GM23248 (cell line): ENCODE measurements at regions not wholly inside any gene's neighbourhood (a gene's known extent, or its start where the extent isn't known, plus 50 kb on each side); places are given as distances from the start of the nearest gene placed in this dataset.

Source experiments
- DNase-seq: peaks from one replicate; pipeline ENCODE4 v3.0.0-alpha.2; 2015
- H2AFZ ChIP-seq: fragments of 200-600 bp; sonication (generic); 2 replicates; pipeline ENCODE4 v1.6.1; 2016; ENCODE audit warnings: antibody characterized with exemption
- H3F3A ChIP-seq: fragments of 200-600 bp; sonication (generic); 2 replicates; pipeline ENCODE4 v1.6.1; 2016; ENCODE audit warnings: mild to moderate bottlenecking, antibody characterized with exemption, mixed run types; ENCODE audit not compliant: insufficient read depth
- H3K27ac ChIP-seq: fragments of 200-600 bp; sonication (generic); 2 replicates; pipeline ENCODE4 v1.5.1; 2016; ENCODE audit warnings: mild to moderate bottlenecking
- H3K27me3 ChIP-seq: fragments of 200-600 bp; sonication (generic); replicated peaks from 2 replicates; pipeline ENCODE4 v1.6.1; 2016; ENCODE audit warnings: mild to moderate bottlenecking; ENCODE audit not compliant: insufficient read depth
- H3K36me3 ChIP-seq: fragments of 200-600 bp; sonication (generic); 2 replicates; pipeline ENCODE4 v1.6.1; 2016; ENCODE audit warnings: low read depth, mild to moderate bottlenecking
- H3K4me1 ChIP-seq: fragments of 200-600 bp; sonication (generic); 2 replicates; pipeline ENCODE4 v1.6.1; 2016; ENCODE audit warnings: mild to moderate bottlenecking; ENCODE audit not compliant: insufficient read depth
- H3K4me2 ChIP-seq: fragments of 200-600 bp; sonication (generic); one replicate; pipeline ENCODE4 v1.6.1; 2016; ENCODE audit warnings: mild to moderate bottlenecking; ENCODE audit not compliant: unreplicated experiment
- H3K4me3 ChIP-seq: fragments of 200-600 bp; sonication (generic); 2 replicates; pipeline ENCODE4 v1.5.1; 2016; ENCODE audit warnings: mild to moderate bottlenecking
- H3K79me2 ChIP-seq: fragments of 200-600 bp; sonication (generic); 2 replicates; pipeline ENCODE4 v1.6.1; 2016; ENCODE audit warnings: mild to moderate bottlenecking; ENCODE audit not compliant: insufficient read depth
- H3K9ac ChIP-seq: fragments of 200-600 bp; sonication (generic); 2 replicates; pipeline ENCODE4 v1.6.1; 2016; ENCODE audit warnings: mild to moderate bottlenecking
- H3K9me2 ChIP-seq: fragments of 200-600 bp; sonication (generic); 2 replicates; pipeline ENCODE4 v1.6.1; 2016; ENCODE audit warnings: mixed run types, mild to moderate bottlenecking, moderate library complexity; ENCODE audit not compliant: insufficient read depth
- H3K9me3 ChIP-seq: fragments of 200-600 bp; sonication (generic); one replicate; pipeline ENCODE4 v1.6.1; 2017; ENCODE audit warnings: low read depth
- H4K20me1 ChIP-seq: fragments of 200-600 bp; sonication (generic); 2 replicates; pipeline ENCODE4 v1.6.0; 2016; ENCODE audit not compliant: insufficient read depth
- EZH2 ChIP-seq: fragments of 200-600 bp; sonication (generic); IDR thresholded peaks from 2 replicates; pipeline ENCODE4 v1.6.1; 2018; ENCODE audit warnings: antibody characterized with exemption, mild to moderate bottlenecking; ENCODE audit not compliant: insufficient read depth, poor library complexity, severe bottlenecking
- EZH2phosphoT487 ChIP-seq: fragments of 200-600 bp; sonication (generic); IDR thresholded peaks from 2 replicates; pipeline ENCODE4 v1.6.1; 2018; ENCODE audit warnings: antibody characterized with exemption, moderate library complexity, mild to moderate bottlenecking, low read depth; ENCODE audit not compliant: insufficient read depth
- WGBS, 2 experiments: methylation state at CpG; one replicate each; pipeline ENCODE4 v1.1.6; 2015 to 2017; ENCODE audit warnings: low lambda C conversion rate in 2 of 2, low coverage in 1 of 2; ENCODE audit errors: missing lambda C conversion rate in 2 of 2; 5-methylcytosine and 5-hydroxymethylcytosine counted together
- in situ Hi-C: fragments of 300-500 bp; cut with MboI; formaldehyde crosslinking; loops from 2 replicates; pipeline ENCODE4 v1.15.0; 2020

DNA sequence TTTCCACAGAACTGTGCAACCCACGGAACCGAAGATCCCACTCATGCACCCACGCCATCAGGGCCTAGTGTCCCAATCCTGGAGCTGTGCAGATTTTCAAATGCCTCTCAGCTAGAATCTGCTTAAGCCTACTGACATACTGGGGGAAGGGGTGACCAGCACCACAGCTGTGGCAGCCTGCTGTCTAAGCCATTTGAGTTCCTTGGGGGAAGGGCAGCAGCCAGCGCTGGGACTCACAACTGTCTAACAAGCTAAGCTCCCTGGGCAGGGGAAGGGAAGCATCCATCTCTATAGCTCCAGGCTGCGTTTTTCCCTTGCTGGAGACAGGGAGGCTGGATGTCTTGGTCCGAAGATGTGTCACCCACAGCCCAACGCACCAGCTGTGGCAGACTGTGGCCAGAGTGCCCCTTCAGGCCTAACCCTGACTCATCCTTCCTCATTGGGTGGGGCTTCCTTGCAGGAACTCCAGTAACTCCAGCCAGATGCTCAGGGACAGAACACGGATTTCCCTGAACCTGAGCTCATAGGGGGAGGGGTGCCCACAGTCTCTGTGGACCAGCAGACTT is 194.8 kb downstream of the CHRDL1 start:
- peak; percentile 75 for DNase-seq
- 40 to 85% methylated on average over 4 to 7 of the region's 8 CpGs for WGBS, 2 experiments
- H4K20me1 ChIP-seq = no peaks in the 10 kb centered on the region
- in situ Hi-C loops = no loop called here
- no peaks in the 10 kb centered on the region for H3F3A ChIP-seq
- H3K9ac ChIP-seq = no peak overlapping the region
- peak overlapping the region; percentile 6; the same call in 1 of the 2 replicates for H3K27ac ChIP-seq
- no peak overlapping the region for H3K4me2 ChIP-seq
- H3K9me3 ChIP-seq = no peaks in the 10 kb centered on the region
- no peak overlapping the region for H3K4me3 ChIP-seq
- no peaks in the 10 kb centered on the region for H3K79me2 ChIP-seq
- no peaks in the 10 kb centered on the region for H3K27me3 ChIP-seq
- H3K36me3 ChIP-seq = no peaks in the 10 kb centered on the region
- no peaks in the 10 kb centered on the region for H3K4me1 ChIP-seq
- TF ChIP-seq EZH2 (no peak), EZH2phosphoT487 (no peak)
- no peaks in the 10 kb centered on the region for H3K9me2 ChIP-seq
- no peak overlapping the region for H2AFZ ChIP-seq

DNA sequence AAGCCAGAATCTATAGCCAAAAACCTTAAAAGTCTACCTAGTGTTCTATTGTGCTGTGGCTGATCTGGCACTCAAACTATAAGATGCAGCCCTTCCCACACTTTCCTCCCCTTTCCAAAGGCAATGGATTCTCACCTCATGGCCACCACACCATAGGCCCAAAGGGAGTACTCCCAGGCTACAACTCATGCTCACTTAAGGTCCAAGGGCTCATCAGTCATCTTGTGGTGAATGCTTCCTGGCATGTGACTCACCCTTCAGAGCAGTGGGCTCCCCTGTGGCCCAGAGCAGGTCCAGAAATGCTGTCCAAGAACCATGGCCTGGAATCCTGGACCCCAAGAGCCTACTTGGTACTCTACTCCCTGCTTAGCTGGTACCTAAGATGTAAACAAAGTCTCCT is 181.0 kb downstream of the CHRDL1 start:
- Histone ChIP-seq H3K9me2 (no peaks in the 10 kb centered on the region), H2AFZ (no peak overlapping the region), H3K4me3 (no peak overlapping the region), H3K27me3 (no peaks in the 10 kb centered on the region), H3K4me2 (no peak overlapping the region), H3K9me3 (no peaks in the 10 kb centered on the region), H3K36me3 (no peaks in the 10 kb centered on the region), H3K79me2 (no peaks in the 10 kb centered on the region), H3K27ac (no peak overlapping the region), H3F3A (no peaks in the 10 kb centered on the region), H3K9ac (no peak overlapping the region), H4K20me1 (no peaks in the 10 kb centered on the region), H3K4me1 (no peaks in the 10 kb centered on the region)
- in situ Hi-C loops = no loop called here
- DNase-seq = no peak
- TF ChIP-seq EZH2 = no peak
- no peak for TF ChIP-seq EZH2phosphoT487
